ENCODE measurements at regions not wholly inside any gene's neighbourhood (a gene's known extent, or its start where the extent isn't known, plus 50 kb on each side); places are given as distances from the start of the nearest gene placed in this dataset.

GRCh38 chr10:81108516-81109199 lies 571.0 kb downstream of the SH2D4B start:
- TF ChIP-seq CTCF (IDR thresholded peaks at IDR 0.05) (no peak), POLR2A (IDR thresholded peaks at IDR 0.05) (no peak)

All from uterus (tissue), 2 donors.